Effector CD8-positive, alpha-beta T cell (primary cell): ENCODE measurements at regions not wholly inside any gene's neighbourhood (a gene's known extent, or its start where the extent isn't known, plus 50 kb on each side); places are given as distances from the start of the nearest gene placed in this dataset.
"Not testable (repeated sequence)": the region's sequence is repeated elsewhere in the genome, so short reads cannot be mapped to it uniquely, and the experiment has no call there.

Experiments used
- DNase-seq: peaks from one replicate; lab custom pipeline; 2025; lab: John Stamatoyannopoulos, UW

DNA sequence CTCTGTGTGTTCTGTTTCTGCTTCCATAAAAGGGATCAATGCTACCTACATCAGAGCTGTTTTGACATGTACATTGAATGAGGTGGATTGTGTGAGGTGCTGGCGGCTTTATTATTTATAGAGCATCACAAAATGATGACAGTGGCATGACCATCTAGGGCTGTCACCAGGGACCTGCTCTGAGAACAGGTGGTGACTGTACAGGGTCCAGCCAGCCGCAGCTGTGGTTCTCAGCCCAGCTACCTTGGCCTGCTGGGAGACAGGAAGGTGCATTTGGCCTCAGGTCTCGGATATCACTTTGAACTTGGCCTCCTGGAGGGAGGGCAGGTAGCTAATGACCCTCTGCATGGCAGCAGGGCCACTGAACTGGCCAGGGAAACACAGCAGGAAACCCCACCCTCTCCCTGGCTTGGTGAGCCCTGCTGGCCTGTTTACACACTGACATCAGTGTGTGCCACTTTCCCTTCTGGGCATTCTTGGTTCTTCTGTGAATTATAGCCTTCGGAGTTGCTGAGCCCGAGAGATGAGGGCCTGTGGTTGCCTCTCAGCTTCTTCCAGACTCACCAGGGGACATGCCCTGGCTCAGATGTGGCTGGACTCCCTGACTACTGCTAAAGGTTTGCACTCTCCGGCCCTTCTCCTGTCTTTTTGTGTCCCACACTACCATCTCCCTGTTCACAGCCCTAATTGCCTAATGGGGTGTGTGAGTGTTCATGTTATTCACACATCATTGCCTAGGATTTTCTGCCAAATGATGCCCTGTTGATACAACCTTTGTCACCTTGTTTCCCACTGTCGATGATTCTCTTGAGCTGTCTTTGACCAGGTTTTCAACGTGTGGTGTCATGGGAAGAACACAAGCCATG is 109.2 kb upstream of the RAB12 start:
- no peak for DNase-seq

DNA sequence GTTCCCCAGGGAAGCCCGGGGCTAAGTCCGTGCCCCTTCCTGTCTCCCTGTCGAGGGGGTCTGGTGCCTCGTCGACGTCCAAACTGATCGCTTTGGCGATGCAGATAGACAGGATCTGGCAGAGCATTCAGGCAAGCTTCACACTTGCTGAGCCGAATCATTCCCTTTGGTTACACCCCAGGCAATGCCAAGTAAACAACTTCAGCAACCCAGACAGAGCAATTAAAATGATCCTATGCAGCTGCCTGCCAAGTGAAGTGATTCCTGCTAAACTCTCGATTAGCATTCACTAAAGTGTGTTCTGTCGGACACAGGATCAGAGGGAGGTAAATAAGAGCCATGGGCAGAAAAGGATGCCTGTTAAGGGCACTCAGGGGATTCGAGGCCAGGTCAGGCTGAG is 108.2 kb upstream of the RAB12 start:
- DNase-seq = no peak

DNA sequence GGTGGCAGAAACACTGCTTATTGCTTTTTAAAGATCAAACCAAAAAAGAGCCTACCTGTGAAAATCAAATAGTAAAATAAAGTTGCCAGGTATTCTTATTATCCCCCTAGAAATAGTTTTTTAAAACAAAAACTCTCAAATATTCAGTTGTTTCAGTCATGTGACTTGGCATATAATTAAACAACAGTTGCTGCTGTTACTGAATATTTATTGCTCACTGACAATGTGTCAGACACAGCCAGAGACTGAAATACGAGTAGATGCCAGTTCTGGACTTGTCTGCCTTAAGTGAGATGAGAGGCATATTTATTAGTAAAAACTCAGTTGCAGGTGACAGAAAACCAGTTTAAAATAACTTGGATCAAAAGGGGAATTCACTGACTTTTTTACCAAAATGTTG is 106.0 kb upstream of the RAB12 start:
- DNase-seq = no peak

DNA sequence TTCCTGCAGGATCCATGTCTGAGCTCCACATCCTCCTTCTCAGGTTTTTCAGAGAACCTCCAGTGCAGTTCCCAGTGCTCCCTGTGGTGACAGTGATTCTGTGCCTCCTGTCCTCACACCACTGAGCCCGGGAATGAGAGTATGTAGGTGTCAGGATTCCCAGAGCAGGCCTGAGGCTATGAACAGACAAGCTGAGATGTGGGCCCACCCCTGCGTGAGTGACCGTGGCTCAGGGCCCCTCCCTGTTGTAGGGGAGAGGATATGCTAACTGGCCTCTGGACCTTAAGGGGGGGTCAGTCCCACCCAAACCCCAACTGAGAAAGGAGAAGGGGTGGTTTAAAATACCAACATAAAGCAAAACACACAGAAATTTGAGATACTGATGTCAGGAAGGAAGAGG is 104.8 kb upstream of the RAB12 start:
- DNase-seq = no peak

DNA sequence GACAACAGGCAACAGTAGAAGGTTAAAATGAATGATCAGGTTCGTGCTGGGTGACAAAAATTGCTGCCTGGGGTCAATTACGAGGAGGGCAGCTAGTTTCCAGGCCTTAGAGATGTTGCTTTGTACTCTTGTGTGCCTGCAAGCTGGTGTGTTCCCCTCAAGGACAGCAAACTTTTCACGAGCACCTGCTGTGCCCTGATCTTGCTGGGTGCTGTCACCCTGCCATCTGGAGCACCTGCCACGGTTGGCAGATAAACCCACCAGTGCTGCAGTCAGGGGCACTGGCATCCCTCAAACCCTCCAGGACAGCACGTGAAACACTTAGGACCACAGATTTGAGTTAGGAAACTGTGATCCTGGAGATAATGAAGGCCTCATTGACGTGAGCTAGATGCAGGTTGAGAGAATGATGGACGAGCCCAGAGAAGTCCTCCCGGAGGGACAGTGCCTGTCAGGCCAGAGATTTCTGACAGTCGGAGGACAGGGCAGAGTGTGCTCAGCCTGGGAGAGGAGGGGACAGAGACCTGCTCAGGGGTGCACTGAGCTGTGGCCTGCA is 104.3 kb upstream of the RAB12 start:
- DNase-seq = no peak

DNA sequence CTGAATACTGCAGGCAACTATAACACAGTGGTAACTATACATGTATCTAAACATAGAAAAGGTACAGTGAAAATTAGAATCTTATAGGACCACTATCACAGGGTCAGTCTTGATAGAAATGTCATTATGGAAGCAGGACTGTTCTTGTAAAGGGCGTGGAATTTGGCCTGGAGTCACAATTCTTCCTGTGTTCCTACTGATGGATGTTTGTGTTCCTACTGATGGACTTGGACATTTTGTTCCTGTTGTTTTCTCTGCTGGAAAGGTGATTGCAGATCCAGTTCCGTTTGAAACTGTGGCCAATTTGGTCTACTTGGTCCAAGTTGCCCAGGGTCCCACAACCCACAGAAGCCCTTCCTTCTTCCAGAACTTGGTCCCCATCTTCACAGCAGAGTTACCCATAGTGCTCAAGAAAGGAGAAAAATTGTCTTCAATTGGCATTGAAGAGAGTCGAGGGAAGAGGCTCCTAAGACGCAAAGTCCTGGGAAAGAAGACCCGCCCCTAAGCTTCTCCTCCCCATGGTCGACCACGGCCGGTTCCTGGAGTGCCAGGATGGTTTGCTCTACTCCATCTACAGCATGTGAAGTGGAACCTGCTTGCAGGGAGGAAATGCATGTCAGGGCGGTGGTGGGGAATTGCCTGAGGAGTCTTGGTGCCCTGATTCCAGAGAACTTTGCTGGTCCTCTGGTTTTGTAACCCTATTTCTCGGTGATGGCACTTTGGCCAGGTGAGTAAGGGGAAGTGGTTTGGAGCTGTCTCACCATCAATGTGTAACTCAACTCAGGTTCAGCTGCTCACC is 102.8 kb upstream of the RAB12 start:
- no peak for DNase-seq

DNA sequence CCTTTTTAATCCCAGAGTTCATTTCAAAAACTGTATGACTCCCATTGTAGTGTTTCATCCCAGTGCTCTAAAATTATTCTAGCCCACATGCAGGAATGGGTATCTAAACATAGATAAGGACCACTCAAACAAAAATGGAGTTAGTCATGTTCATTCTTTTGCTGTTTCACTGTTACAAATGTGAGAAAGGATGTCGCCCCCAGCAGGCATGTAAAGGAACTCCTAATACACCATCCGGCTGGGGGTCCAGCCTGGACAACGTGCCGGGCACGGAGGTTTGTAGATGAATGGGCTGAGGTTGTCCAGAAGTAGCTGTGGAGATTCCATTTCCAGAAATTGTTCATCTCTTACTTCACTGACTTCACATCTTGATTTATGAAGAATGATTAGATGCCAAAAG is 101.9 kb upstream of the RAB12 start:
- DNase-seq = no peak

DNA sequence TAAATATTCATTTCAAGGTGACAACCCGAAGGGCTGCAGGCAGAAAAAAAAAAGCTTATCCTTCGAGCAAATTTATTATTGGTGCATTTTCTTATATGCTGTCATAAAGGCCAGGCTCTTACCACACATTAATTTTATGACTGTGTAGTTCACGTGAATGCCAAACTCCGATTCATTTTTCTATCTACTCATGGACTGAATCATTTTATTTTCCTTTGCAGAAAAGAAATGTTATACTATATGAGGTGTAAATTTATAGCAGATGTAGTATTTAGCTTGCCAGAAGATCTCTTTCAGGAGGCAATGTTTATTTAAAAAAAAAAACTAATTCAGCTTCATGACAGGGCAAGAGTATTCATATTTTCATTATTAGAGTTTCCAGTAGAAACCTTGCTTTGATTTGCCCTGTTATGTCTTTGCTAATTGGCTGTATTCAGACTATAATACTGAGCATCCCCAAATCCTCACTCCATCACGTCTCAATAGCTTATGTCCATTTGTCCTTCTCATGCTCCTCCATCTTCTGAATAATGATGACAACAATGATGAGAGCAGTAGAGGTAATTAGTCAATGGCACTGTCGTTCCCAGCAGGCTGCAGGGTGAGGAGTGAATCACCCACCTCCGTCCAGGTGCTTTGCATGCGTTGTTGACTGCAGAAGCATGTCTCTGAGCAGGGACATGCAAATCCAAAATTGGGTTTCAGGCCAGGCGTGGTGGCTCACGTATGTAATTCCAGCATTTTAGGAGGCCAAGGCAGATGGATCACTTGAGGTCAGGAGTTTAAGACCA is 101.1 kb upstream of the RAB12 start:
- DNase-seq = no peak

DNA sequence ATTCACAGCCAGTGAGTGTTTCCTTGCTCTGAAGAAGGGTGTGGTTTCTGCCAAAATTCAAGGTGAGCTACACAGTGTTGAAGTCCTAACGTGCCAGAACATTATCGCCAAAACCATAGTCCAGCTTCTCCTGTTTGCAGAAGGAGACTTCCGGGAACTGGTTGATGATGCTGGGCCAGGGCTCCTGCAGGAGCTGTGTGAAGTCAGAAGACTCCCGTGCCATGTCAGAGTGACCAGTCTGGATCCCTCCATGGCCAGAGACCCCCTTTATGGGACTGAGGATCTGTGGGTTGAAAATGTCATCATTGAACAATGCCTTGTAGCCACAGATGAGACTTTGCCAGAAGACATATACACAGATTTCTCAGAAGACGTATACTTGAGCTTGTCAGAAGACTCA is 96.0 kb upstream of the RAB12 start:
- no peak for DNase-seq

DNA sequence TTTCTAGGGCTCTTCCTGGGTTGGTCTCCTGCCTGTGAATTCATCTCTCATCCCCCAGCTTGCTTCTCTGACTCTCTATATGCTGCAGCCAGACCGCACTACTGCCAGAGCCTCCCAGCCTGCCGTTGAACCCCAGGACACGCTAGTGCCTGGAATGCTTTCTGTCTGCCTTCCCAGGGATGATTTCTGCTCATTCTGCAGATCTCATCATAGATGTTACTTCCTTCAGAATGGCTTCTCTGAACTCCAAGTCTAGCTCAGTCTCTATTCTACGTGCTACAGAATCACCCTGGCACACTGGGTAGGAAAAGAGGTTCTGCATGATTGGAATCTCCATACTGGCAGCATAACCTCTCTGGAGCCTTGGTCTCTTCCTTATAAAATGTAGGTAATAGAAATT is 94.8 kb upstream of the RAB12 start:
- DNase-seq = no peak

DNA sequence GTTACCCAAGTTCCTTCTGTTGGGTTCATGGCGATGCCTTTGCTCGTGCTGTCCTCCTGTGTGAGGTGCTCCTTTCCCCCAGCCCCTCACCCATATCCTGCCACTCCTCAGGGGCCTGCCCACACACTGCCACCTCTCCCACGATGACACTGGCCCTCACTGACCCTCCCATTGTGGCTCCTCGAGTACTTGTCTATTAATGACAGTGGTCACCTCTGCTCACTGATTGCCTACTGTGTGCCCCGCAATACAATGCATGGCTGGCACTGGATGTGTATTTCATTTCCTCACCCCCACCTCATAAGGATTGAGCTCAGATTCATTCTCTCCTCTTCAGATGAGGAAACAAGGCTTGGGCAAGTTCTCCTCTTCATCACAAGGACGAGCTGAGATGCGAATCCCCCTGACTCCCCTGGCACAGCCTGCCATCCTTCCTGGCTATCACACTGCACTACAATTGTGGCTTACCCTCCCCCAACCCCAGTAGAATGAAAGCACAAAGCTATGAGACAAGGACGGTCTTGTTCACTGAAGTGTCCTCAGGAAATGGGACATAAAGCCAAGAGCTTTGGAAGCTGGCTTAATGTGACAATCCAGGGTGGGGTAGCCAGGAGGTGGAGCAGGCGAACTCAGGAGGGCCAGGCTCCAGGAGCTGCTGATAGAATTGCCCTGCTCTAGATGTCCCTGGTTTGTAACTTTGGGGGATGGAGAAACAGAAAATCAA is 93.9 kb upstream of the RAB12 start:
- no peak for DNase-seq

DNA sequence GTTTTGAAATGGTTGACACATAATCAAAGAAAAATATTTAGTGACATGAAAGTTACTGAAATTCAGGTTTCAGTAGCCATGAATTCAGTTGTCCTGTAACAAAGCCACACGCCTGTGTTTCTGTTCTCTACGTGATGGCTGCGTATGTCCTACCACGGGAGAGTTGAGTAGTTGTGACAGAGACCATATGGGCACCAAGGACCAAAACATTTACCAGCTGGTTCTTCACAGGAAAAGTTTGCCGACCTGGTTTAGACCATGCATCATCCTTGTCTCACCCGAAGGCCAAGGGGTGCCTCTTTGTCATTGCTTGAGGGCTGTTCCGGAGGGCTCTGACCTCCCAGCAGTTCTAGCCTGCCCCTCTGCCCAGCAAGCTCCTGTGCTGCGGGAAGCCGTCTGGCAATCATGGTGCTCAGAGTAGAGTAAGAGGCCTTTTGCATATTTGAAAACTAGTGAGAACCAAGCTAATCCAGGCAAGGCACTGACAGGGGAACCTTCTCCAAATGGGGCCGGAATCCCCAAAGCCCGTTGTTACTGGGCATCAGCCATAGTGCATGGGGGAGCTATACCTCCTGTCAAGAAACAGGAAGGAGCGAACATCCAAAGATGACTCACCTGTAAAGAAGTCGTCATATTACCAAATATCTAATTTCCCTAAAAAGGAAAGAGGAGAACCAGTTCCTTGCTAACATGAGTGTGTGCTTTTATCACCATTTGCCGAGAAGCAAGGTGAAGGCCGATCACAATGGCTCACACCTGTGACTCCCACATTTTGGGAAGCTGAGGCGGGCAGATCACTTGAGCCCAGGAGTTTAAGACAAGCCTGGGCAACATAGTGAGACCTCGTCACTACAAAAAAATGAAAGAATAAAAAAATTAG is 92.6 kb upstream of the RAB12 start:
- DNase-seq = no peak

DNA sequence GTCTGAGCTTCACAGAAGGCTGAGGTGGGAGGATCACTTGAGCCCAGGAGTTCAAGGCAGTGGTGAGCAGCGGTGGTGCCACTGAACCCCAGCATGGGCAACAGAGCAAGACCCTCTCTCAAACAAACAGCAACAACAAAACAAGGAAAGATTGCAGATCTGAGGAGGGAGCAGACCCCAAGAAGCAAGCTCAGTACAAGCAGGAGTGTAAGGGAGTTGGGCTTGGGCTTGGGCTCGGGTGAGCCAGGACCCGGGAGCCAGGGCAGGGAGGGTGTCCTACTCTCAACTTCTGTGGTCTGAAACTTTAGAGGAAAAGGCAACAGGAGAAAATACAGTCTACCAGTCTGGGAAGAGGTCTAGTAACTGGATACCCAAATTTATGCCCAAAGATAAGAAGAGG is 92.0 kb upstream of the RAB12 start:
- DNase-seq = no peak

DNA sequence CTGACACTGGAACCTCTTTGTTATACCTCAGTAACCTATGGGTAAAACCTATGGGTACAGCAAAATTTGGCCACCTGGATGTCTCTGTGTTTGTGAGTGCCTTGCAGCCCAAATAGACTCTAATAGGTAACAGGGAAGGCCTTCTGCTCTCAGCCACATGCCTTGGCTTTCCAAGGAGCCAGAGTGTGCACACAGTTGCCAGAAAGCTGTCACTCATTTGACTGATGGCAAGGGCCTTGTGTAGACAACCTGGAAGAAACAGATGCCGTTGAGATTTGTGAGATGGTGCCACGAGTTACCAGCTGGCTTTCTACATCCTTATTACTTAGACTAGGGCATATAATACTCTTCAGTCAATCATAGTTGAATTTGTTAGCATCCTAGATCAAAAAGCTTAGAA is 90.1 kb upstream of the RAB12 start:
- no peak for DNase-seq

DNA sequence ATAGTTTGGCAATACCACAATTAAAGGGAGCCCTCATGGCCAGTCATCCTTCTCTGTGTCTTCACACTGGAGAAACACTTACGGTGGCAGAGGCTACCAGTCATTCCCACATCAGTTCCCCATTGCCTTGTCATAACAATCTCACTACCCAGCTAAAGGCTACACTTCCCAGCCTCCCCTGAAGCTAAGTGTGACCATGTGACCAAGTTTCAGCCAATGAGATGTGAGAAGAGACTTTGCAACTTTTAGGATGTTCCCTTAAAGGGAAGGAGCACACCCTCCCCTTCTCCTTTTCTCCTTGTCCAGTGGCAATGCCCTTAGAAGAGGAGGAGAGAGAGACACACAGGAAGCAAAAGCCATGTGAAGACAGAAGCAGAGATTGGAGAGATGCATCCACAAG is 89.0 kb upstream of the RAB12 start:
- DNase-seq = no peak

DNA sequence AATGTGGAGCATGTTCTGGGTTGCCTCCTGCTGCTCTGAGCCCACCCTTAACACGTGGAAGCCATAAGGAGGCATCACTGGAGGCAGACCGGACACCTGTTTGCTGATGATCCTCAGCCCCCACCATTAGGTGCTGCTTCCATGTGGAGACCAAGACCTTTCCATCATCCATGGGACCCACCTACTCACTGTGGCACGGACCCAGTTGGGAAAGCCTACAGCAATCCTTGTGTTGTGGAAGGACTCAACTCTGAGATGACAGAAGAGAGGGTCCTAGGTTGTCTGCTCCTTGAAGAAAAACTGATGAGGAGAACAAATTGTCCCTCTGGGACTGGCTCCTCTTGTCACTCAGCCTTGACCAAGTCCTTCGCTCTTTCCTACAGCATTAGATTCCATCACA is 86.5 kb upstream of the RAB12 start:
- no peak for DNase-seq

DNA sequence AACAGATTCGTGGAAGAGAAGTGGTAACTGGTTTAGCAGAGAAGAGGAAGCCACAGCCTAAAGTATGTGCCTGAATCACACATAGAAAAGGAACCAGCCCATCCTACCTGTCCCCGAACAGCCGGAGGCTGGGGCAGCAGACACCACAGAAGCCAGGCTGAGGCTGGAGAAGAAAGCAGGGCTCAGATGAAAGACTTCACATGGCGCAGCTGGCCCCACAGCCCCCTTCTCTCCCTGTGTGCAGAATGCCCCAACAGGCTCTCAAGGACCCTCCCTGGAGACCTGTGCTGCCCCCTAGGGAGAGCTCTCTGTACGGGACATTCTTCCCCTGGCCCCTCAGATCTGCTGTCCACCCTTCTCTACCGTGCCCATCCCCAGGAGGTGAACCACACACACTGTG is 83.5 kb upstream of the RAB12 start:
- DNase-seq = no peak

DNA sequence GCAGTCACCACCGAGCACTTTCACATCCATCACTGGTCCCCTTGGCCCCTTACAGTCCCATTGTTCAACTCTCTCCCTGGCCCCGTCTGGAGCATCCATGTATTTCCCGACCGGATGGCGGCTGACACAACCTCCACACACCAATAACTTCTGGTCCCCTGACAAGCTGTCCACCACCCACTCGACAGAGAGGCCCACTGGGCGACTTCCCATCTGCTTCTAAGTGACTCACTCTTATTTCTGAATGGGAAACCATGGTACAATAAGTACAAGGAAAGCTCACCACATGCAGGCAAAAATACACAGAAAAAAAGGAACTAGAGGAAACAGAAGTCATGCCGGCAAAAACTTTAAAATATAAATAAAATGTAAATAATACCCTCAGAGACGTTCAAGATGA is 82.9 kb upstream of the RAB12 start:
- no peak for DNase-seq

DNA sequence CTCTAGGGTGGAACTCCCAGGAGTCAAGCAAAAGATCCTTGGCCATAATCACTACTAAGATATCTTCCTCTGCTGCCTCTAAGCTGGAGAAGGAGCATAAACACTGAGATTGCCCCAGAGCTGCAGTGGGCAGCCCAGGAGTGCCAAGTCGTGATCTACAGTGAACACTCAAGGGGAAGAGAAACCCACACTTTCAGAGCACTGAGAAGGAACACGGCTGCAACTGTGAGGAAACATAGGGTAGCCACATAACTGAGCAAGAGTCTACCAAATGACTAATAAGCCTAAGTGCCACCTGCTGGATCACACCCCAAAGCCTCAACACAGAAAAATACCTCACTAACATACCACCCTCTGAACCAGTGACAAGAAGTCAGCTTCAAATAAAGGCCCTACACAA is 79.6 kb upstream of the RAB12 start:
- no peak for DNase-seq

DNA sequence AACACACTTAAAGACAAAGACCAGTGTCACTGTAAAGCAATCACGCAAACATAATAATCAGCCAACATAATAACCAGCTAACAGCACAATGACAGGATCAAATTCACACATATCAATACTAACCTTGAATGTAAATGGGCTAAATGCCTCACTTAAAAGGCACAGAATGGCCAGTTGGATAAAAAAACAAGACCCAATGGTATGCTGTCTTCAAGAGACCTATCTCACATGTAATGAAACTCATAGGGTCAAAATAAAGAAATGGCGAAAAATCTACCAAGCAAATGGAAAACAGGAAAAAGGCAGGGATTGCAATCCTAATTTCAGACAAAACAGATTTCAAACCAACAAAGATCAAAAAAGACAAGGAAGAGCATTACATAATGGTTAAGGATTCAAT is 78.2 kb upstream of the RAB12 start:
- DNase-seq = not testable (repeated sequence)

DNA sequence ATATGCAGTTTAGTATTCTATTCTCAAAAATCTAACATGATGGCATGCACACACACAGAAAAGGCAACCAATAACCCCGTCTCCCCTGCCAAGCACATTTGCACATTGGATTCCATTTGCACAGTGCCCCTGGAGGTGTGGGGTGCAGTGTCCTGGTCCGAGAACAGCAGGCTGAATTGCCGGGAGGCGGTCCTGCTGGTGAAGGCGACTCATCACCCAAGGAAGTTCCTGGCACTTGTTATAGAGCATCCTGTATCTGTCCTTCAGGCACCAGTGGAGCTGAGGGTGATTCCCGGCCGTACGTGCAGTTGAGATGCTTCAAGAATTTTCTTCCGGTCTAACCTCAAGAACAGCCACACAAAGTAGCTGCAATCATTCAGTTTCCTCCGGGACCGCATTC is 73.0 kb upstream of the RAB12 start:
- no peak for DNase-seq
